ENCODE measurements at regions not wholly inside any gene's neighbourhood (a gene's known extent, or its start where the extent isn't known, plus 50 kb on each side); places are given as distances from the start of the nearest gene placed in this dataset.
"Not testable (repeated sequence)": the region's sequence is repeated elsewhere in the genome, so short reads cannot be mapped to it uniquely, and the experiment has no call there.

DNA sequence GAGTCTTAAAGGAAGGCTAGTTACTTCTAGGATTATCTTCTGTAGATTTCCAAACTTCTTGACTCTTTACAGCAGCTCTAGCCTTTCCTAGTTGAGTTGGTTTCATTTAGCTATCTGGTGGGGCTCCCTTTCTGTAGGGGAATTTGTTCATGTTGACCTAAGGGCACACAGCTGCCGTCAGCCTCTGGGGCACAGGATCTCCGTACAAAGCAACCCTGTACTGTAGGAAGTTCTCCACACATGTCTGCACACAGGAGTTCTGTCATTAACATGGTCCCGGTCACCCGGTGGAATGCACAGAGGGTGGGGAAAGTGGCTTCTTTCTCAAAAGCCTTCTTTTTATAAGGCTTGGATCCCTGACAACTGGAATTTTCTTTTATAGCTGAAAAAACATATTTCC is 88.7 kb upstream of the TNIK start:
- DNase-seq (ENCODE audit: low spot score), result no peak

DNA sequence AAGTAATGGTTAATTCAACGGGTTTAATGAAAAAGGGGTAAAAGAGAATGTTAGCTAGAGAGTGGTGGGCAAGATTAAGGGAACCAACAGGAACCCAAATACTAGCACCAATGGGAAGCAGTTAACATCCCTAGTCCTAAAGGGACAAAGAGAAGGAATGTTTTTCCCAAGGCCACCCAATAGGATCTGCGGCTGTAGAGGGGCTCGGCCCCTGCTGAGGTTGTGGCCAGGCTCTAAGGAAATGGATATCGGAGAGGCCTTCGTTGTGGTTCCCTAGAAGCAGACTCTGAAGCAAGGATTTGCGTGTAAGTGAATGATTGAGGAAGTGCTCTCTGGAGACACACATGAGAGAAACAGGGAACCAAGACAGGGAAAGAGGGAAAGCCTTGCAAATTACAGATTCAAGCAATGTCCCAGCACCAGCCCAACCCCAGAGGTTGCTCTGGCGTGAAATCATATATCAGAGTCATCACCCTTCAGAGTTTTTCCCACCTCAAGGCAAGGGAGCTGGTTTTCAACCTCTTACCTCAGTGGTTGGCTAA is 83.6 kb upstream of the TNIK start:
- DNase-seq (ENCODE audit: low spot score), result no peak

DNA sequence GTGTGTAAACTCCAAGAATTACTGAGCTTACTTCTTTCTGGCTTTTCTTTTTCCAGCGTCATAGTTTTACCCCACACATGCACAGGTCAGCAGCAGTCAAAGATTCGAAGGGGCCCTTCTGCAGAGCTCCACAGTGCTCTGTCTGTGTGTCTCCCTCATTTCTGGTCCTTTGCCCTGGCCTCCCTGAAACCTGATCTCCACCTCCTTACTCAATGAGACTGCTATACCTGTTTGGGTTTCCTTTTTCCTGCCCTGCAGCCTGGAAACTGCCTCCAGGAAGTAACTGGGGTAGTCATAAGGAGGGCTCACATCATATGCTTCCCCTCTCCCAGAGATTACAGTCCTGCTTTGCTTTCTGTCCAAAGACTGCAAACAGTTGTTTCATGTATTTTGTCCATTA is 82.8 kb upstream of the TNIK start:
- no peak for DNase-seq (ENCODE audit: low spot score)

DNA sequence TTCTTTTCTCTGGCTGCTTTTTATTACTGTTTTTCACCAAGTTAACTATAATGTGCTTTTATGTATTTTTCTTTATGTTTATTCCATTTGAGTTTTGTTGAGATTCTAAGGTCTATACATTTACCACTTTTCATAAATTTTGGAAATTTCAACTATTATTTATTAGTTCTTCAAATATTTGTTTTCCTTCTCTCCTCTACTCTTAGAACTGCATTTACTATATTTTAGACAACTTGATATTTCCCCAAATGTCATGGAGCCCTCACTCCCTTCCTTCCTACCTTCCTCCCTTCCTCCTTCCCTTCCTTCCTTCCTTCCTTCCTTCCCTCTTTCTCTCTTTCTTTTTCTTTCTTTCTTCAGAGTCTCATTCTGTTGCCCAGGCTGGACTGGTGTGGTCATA is 81.4 kb upstream of the TNIK start:
- DNase-seq (ENCODE audit: low spot score), result no peak

DNA sequence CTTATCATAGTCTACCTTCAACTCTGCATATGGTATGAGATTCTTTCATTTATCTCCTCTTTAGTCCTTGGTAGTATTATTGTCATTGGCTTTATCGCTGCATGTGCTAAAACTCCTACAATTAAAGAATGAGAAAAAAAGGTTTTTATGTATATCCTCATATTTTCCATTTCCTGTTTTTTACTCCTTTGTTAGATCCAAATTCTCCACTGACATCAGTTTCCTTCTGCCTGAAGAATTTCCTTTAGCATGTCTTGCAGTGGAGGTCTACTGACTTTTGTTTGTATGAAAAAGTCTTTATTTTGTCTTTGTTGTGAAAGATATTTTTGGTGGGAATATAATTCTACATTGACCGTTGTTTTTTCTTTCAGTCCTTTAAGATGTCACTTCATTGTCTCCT is 81.0 kb upstream of the TNIK start:
- no peak for DNase-seq (ENCODE audit: low spot score)

DNA sequence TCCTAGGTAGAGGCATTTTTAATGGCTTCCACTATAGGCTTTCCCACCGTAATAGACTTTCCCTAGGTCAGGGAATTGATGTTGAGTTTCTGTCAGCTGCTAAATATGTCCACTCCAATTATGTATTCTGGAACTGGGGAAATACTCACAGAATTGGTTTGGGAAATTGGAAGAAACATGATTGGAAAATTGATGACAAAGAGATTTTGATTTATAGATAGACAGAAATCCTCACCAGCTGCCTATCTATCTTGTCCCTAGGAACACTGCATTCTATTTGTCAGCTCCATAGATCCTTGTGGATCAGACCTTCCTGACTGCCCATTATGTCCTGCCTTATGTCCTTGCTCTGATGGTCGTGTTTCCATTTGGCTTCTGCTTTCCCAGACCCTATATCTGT is 75.6 kb upstream of the TNIK start:
- DNase-seq (ENCODE audit: low spot score), result no peak

DNA sequence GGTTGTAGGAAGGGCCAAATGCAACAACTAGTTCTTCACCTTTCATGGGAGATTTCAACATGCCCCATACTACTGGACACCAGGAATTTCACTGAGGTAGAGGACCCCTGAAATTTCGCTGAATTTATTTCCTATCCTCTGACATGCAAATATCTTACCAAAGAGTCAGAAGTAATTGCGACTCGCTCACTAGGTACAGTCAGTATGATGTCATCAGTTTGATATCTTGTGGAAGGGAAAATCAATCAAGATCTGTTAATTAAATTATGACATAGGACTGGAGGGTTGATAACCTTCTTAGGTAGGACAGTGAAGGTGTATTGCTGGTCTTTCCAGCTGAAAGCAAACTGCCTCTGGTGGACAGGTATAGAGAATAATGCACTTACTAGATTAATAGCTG is 74.9 kb upstream of the TNIK start:
- no peak for DNase-seq (ENCODE audit: low spot score)

DNA sequence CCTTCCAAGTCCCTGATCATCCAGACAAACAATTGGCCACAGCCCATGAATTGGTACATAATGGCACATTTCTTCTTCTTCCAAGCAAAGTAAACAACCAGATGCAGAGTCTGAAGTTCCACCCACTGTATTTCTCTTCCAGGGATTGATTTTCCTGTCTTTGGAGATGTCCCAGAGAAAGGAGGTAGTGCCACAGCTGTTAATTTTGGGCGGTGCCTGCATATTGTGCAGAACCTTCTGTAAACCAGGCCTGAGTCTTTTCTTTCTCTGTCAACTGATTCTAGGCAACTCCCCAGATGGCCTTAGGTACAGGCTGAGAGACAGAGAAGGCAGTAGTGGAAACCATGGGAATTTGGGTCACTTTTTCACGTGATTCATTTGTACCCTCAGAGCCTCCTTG is 73.5 kb upstream of the TNIK start:
- no peak for DNase-seq (ENCODE audit: low spot score)

DNA sequence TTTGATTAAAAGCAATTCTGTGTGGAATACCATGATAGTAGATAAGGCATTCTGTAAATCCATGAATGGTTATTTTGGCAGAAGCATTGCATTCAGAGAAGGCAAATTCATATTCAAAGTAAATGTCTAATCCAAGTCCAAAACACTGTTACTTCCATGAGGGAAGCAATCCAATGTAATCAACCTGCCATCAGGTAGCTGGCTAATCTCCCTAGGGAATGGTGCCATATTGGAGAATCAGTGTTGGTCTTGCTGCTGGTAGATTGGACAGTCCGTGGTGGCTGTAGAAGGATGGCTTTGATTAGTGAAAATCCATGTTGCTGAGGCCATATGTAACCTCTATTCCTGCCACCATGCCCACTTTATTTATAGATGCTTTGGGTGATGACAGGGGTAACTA is 72.1 kb upstream of the TNIK start:
- no peak for DNase-seq (ENCODE audit: low spot score)

DNA sequence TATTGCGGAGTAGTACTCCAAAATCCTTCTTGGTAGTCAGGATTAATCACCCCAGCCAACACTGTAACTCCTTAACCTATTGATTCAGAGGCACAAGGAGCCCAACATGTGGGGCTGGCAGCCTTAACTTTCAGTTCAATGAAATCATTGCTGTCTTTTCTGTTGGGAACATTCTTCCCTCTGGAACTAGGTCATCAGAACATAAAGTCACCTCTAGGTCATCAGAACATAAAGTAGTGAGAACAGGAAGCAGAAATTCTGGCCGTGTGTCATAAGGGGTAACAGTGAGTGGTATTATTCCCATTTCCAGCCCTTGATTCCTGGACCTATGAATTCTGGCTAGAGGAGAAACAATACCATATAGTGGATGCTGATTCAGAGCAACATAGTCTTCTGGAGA is 71.5 kb upstream of the TNIK start:
- no peak for DNase-seq (ENCODE audit: low spot score)

DNA sequence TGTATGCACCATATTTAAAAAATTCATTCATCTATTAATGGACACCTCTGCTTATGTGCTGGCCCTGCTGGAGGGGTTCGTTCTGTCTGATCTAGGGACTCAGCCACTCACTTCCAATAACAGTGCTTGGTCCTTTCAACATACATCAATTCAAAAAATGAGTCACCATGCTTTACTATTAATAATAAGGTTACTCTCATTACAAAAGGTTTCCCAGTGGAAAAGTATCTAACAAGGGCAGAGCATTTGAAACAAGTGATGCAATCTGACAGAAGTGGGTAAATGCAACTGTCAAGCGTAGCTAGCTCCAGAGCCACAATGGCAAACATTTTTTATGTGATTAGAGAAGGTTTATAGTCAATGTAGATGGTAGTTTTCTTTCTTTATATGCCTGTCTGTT is 67.9 kb upstream of the TNIK start:
- no peak for DNase-seq (ENCODE audit: low spot score)

DNA sequence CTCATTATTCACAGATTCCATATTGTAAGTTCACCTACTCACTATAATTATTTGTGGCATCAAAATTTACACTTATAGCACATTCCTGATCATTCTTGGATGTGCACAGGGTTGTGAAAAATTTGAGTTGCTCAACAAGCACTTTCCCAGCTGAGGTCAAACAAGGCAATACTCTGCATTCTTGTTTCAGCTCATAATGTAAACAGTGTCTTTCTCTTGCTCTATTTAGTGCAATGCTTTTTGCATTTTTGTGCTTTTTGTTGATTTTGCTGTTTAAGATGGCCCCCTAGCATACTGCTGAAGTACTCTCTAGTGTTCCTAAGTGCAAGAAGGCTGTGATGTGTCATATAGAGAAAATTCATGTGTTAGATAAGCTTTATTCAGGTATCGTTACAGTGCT is 66.7 kb upstream of the TNIK start:
- peak; percentile 11 for DNase-seq (ENCODE audit: low spot score)

DNA sequence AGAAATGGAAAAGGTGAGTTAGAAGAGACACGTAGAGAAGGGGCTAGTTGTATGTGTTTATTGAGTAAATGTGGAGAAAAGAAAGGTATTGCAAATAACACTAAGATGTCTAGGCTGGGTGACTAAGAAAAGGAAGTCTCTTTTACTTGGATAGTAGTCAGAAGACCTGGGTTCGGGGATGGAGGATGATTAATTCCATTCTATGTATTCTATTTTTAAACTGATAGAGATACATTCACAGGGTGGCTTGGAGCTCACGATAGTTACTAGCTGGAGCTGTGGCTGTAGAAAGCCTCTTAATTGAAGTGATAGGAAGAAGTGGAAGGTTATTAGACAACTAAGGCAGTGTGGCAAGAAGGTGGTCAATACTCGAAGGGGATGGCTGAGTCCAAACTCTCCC is 65.9 kb upstream of the TNIK start:
- peak; percentile 16 for DNase-seq (ENCODE audit: low spot score)

DNA sequence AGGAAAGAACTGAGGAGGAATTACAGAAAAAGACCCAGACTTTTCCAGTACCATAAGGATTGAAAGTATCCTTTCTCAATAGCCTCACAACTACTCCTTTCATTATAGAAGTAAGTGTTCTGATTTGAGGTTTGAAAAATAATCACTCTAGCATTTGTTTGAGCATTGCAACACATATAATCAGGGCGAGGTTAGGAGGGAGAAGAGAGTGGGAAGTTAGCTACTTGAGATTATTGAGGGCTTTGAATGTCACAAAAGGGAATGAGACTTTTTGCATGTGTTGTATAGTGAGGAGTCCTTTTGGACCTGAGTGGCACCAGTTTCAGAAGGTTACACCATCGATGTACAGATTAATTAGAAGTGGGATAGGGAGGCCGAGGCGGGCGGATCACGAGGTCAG is 65.2 kb upstream of the TNIK start:
- DNase-seq (ENCODE audit: low spot score), result no peak

DNA sequence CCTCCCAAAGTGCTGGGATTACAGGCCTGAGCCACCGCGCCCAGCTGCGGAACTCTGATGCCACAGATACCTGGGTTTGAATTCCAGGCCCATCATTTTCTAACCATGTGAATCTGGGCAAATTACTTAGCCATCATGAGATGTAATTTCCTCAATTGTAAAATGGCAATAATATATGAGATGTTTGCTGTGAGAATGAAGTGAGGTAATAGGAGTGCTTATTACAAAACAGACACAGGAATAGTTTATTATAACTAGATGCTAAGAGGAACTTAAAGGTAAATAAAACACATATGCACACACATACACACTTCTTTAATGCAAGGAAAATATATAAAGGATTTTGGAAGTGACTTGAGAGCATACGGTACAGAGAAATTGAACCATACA is 64.7 kb upstream of the TNIK start:
- DNase-seq (ENCODE audit: low spot score), result no peak

DNA sequence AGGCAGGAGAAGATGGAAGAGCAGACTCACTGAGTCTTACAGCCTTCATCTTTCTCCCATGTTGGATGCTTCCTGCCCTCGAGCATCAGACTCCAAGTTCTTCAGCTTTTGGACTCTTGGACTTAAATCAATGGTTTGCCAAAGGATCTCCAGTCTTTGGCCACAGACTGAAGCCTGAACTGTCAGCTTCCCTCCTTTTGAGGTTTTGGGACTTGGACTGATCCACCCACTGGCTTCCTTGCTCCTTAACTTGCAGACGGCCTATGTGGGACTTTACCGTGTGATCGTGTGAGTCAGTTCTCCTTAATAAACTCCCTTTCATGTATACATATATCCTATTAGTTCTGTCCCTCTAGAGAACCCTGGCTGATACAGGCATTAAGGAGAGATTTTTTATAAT is 62.4 kb upstream of the TNIK start:
- DNase-seq (ENCODE audit: low spot score), result no peak

DNA sequence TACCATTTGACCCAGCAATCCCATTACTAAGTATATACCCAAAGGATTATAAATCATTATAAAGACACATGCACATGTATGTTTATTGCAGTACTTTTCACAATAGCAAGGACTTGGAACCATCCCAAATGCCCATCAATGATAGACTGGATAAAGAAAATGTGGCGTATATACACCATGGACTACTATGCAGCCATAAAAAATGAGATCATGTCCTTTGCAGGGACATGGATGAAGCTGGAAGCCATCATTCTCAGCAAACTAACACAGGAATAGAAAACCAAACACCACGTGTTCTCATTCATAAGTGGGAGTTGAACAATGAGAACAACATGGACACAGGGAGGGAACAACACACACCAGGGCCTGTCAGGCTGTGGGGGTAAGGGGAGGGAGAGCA is 59.2 kb upstream of the TNIK start:
- not testable (repeated sequence) for DNase-seq (ENCODE audit: low spot score)

DNA sequence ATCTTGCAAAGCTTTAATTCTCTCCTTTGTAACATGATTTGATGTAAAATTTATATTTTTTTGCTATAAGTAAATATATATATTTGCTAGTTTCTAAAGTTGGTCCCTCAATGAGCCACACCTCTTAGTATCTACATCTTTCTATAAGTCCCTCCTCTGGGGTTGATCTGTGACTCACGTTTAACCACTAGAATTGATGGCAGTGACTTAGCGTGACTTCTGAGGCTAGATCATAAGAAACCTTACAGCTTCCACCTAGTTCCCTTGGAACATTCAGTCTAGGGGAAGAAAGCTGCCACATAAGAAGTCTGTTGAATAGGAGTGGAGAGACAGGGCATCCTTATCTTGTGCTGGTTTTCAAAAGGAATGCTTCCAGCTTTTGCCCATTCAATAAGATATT is 56.6 kb upstream of the TNIK start:
- no peak for DNase-seq (ENCODE audit: low spot score)

DNA sequence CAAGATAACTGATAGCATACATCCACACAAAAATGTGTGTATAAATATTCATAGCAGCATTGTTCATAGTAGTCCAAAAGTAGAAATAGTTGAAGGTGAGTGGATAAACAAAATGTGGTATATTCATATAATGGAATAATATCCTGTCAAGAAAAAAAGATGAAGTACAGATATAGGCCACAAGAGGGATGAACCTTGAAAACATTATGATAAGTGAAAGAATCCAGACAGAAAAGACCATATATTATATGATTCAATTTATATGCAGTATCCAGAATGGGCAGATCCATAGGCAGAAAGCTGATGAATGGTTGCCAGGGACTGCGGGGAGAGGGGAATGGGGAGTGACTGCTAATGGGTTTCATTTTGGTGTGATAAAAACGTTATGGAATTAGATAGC is 54.3 kb upstream of the TNIK start:
- DNase-seq (ENCODE audit: low spot score), result no peak

DNA sequence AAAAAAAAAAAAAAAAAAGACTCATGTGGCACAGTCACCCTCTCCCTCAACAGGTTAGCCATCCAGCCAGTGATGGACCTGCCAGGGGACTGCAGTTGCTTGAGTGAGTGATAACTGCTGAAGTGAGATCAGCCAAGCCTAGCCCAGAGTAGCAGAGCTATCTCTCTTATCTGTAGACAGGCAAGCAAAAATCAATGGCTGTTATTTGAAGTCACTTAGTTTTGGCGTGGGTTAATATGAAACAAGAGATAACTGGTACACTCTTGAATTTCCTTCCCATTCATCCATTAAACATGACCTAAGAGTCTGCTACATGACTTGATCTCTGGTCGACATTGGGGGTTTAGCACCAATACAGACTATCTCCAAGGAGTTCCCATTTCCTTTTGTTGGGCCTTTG is 51.2 kb upstream of the TNIK start:
- no peak for DNase-seq (ENCODE audit: low spot score)
